Mesothelial cell of epicardium (in vitro differentiated cells): ENCODE measurements at regions not wholly inside any gene's neighbourhood (a gene's known extent, or its start where the extent isn't known, plus 50 kb on each side); places are given as distances from the start of the nearest gene placed in this dataset.

Experiments
- DNase-seq, 2 experiments: peaks; one replicate each; pipeline ENCODE4 v3.0.0; 2021; ENCODE audit warnings: low spot score in 2 of 2; ENCODE audit not compliant: unreplicated experiment in 2 of 2
- H3K27ac Mint-ChIP-seq: 2 replicates; pipeline ENCODE4 v1.8.0; 2021; ENCODE audit warnings: mixed read lengths
- H3K27me3 Mint-ChIP-seq: 2 replicates; pipeline ENCODE4 v1.8.0; 2021; ENCODE audit warnings: low read depth, mixed read lengths
- H3K36me3 Mint-ChIP-seq: 2 replicates; pipeline ENCODE4 v1.8.0; 2021; ENCODE audit warnings: mixed read lengths
- H3K4me1 Mint-ChIP-seq: 2 replicates; pipeline ENCODE4 v1.8.0; 2021; ENCODE audit warnings: mixed read lengths
- H3K4me3 Mint-ChIP-seq: 2 replicates; pipeline ENCODE4 v1.8.0; 2021; ENCODE audit warnings: mild to moderate bottlenecking, moderate library complexity, mixed read lengths
- H3K9me3 Mint-ChIP-seq: 2 replicates; pipeline ENCODE4 v1.8.0; 2021; ENCODE audit warnings: mixed read lengths
- TF ChIP-seq, protein P1 (sequence below): fragments of 200-600 bp; sonication (generic); IDR thresholded peaks from one replicate; pipeline ENCODE4 v1.5.0; 2021; ENCODE audit warnings: antibody characterized with exemption; ENCODE audit not compliant: unreplicated experiment

DNA sequence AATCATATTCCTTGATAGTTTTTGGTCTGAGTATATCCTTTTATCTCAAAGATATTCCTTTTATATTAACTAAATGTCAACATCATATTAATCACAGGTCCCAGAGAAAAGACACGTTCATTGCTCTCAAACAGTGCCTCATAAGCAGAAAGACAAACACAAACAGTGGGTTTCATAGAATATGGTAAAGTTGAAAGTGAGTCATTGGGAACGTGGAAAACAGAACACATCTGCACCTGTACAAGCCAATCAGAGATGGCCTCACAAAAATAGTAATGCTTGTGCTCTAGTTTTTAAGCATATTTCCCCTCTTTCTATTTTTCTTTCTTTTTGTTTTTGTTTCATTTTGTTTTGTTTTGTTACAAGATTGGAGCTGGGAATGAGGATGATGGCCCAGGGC is 328.4 kb upstream of the MAP2 start:
- Mint-ChIP-seq H3K4me1 (no peaks in the 10 kb centered on the region), H3K4me3 (no peak overlapping the region), H3K27ac (no peak overlapping the region), H3K36me3 (no peaks in the 10 kb centered on the region), H3K27me3 (no peaks in the 10 kb centered on the region), H3K9me3 (peaks cover 6% of the 10 kb centered on the region)
- TF ChIP-seq, protein P1, sequence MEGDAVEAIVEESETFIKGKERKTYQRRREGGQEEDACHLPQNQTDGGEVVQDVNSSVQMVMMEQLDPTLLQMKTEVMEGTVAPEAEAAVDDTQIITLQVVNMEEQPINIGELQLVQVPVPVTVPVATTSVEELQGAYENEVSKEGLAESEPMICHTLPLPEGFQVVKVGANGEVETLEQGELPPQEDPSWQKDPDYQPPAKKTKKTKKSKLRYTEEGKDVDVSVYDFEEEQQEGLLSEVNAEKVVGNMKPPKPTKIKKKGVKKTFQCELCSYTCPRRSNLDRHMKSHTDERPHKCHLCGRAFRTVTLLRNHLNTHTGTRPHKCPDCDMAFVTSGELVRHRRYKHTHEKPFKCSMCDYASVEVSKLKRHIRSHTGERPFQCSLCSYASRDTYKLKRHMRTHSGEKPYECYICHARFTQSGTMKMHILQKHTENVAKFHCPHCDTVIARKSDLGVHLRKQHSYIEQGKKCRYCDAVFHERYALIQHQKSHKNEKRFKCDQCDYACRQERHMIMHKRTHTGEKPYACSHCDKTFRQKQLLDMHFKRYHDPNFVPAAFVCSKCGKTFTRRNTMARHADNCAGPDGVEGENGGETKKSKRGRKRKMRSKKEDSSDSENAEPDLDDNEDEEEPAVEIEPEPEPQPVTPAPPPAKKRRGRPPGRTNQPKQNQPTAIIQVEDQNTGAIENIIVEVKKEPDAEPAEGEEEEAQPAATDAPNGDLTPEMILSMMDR = no peak
- no peak for DNase-seq

DNA sequence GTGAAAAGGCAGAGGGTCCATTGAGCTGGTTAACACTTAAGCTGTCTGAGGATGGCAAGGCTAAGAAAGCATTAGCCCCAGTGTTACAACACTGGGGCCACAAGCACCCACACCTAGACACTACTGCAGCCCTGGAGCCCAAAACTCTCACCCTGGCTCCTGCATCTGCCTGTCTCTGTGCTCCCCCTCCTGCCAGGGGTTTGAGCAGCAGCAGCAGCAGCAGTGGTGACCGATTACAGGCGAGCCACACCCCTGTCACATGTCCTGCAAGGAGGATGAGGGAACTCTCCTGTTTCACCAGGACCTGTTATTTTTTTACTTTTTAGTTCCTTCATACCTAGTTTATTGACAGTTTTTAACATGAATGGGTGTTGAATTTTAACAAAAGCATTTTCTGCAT is 326.7 kb upstream of the MAP2 start:
- no peaks in the 10 kb centered on the region for H3K36me3 Mint-ChIP-seq
- H3K27ac Mint-ChIP-seq = no peak overlapping the region
- TF ChIP-seq, protein P1 = no peak
- no peak for DNase-seq
- peaks cover 6% of the 10 kb centered on the region for H3K9me3 Mint-ChIP-seq
- H3K27me3 Mint-ChIP-seq = no peaks in the 10 kb centered on the region
- no peaks in the 10 kb centered on the region for H3K4me1 Mint-ChIP-seq
- H3K4me3 Mint-ChIP-seq = no peak overlapping the region

DNA sequence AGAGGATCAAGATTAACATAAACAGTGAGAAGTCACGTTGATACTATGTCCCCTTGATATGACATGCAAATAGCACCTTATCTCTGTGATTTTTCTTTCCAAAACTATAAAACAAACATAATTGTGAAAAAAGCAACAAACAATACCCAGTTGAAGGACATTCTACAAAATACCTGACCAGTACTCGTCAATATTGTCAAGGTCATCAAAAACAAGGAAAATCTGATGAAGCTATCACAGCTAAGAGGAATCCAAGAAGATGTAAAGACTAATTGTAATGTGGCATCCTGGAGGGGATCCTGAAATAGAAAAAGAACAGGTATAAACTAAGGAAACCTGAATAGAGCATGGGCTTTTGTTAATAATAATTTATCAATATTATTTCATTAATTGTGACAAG is 321.5 kb upstream of the MAP2 start:
- H3K27me3 Mint-ChIP-seq = no peaks in the 10 kb centered on the region
- H3K27ac Mint-ChIP-seq = no peak overlapping the region
- no peak overlapping the region for H3K4me3 Mint-ChIP-seq
- H3K9me3 Mint-ChIP-seq = peaks cover 33% of the 10 kb centered on the region
- TF ChIP-seq, protein P1 = no peak
- no peaks in the 10 kb centered on the region for H3K36me3 Mint-ChIP-seq
- DNase-seq = no peak
- no peaks in the 10 kb centered on the region for H3K4me1 Mint-ChIP-seq

DNA sequence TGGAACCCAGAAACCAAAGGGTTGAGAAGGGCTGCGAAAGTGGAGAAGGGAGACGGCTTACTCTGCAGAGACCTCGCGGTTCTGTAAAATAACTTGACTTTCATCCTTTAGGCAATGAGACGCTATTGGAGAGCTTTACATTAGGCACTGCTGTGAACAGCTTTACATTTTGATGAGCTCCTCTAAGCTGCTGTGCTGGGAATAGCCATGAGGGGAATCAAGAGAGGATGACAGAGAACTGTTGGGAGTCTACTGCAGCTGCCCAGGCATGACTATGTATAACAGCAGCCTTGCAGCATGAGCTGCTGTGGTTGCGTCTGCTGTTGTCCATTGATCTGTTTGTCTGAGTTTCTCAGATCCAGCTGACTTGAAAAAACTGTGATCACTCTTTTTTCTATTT is 310.8 kb upstream of the MAP2 start:
- Mint-ChIP-seq H3K27ac (no peak overlapping the region), H3K9me3 (peaks cover 12% of the 10 kb centered on the region)

DNA sequence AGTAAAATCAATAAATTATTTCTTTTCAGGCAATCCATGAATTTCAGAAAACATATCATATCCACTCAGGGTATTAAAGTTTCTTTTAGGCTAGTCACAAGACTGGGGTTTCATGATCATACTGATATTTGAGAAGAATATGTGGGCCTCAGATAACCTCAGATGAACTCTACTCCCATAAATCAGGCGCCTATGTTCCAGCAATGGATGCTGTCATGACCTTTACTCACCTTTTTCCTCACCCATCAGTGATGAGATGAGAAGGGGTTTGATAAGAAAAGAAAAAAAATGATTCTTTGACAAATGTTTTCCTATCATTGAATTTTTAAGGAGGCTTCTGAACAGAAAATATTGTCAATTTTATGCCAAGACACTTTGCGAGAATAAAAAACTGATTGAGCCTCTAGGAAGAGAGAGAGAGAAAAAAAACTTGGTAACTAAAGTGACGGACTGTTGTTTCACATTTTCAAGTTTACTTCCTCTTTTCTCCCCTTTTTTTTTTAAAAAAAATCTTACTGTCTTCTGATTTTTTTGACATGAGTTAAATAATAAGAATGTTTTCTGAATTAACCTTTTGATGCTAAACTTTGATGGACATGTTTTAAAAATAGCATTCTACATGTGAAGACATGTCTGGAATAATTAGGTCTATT is 309.1 kb upstream of the MAP2 start:
- no peaks in the 10 kb centered on the region for H3K36me3 Mint-ChIP-seq

More for the DNA sequence above, 310.8 kb upstream of the MAP2 start:
- Mint-ChIP-seq H3K4me3 (no peak overlapping the region), H3K36me3 (no peaks in the 10 kb centered on the region), H3K4me1 (peaks cover 3% of the 10 kb centered on the region), H3K27me3 (no peaks in the 10 kb centered on the region)
- TF ChIP-seq, protein P1 = no peak
- no peak for DNase-seq

More for the DNA sequence above, 309.1 kb upstream of the MAP2 start:
- H3K9me3 Mint-ChIP-seq = peaks cover 3% of the 10 kb centered on the region
- no peak overlapping the region for H3K27ac Mint-ChIP-seq
- no peaks in the 10 kb centered on the region for H3K27me3 Mint-ChIP-seq
- no peak for DNase-seq
- TF ChIP-seq, protein P1 = no peak
- no peak overlapping the region for H3K4me3 Mint-ChIP-seq
- H3K4me1 Mint-ChIP-seq = peaks cover 3% of the 10 kb centered on the region
